ENCODE measurements at regions not wholly inside any gene's neighbourhood (a gene's known extent, or its start where the extent isn't known, plus 50 kb on each side); places are given as distances from the start of the nearest gene placed in this dataset.

GRCh38 chr7:68421712-68422111 is 1176.6 kb upstream of the AUTS2 start:
- no peak for DNase-seq
- intact Hi-C loops (cut with DNase I; ENCODE audit: low total_unique reads): no loop called here
- no peaks in the 10 kb centered on the region for H3K27me3 ChIP-seq
- H3K4me3 ChIP-seq: no peak overlapping the region
- H3K27ac ChIP-seq: peak overlapping the region; percentile 68 to 74
- no peaks in the 10 kb centered on the region for H3K9me3 ChIP-seq
- no peaks in the 10 kb centered on the region for H3K36me3 ChIP-seq
- TF ChIP-seq, protein P1, sequence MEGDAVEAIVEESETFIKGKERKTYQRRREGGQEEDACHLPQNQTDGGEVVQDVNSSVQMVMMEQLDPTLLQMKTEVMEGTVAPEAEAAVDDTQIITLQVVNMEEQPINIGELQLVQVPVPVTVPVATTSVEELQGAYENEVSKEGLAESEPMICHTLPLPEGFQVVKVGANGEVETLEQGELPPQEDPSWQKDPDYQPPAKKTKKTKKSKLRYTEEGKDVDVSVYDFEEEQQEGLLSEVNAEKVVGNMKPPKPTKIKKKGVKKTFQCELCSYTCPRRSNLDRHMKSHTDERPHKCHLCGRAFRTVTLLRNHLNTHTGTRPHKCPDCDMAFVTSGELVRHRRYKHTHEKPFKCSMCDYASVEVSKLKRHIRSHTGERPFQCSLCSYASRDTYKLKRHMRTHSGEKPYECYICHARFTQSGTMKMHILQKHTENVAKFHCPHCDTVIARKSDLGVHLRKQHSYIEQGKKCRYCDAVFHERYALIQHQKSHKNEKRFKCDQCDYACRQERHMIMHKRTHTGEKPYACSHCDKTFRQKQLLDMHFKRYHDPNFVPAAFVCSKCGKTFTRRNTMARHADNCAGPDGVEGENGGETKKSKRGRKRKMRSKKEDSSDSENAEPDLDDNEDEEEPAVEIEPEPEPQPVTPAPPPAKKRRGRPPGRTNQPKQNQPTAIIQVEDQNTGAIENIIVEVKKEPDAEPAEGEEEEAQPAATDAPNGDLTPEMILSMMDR (IDR thresholded peaks at IDR 0.05): no peak
- peaks cover 0 to 34% (median 9%) of the 10 kb centered on the region in 4 donors for H3K4me1 ChIP-seq

DNA sequence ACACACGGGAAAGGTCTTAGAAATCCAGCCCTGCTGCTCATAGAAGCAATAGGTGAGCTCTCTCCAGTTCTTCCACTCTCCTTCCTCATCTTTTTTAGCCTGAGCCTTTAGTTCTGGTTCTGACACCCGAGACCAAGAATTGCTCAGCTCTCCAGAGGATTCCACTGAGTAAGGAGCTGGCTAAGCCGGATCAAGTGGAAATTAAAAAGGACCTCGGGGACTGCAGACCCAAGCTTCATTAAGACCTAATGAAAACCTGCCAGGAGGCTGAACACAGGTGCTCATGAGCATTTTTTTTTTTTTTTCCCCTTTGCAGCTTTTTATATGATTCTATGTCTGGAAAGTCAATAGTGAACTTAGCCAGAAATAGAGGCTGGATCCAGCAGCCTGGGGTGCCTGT is 1176.0 kb upstream of the AUTS2 start:
- DNase-seq: no peak

DNA sequence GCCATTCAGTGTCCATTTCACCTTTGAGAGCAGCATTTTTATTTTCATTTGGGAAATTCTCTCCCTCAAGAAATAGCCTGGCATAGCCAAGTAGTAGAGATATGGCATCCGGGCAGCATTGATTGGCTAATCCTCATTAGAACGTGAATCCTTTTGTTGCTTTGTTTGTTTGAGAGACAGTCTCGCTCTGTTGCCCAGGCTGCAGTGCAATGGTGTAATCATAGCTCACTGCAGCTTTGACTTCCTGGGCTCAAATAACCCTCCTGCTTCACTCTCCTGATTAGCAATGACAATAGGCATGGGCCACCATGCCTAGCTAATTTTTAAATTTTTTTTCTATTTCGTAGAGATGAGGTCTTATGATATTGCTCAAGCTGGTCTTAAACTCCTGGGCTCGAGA is 1174.9 kb upstream of the AUTS2 start:
- Histone ChIP-seq H3K9me3 (no peaks in the 10 kb centered on the region), H3K4me3 (no peak overlapping the region), H3K27me3 (no peaks in the 10 kb centered on the region), H3K4me1 (peaks cover 0 to 34% (median 9%) of the 10 kb centered on the region in 4 donors), H3K27ac (no peak overlapping the region), H3K36me3 (no peaks in the 10 kb centered on the region)
- DNase-seq: no peak
- intact Hi-C loops (cut with DNase I; ENCODE audit: low total_unique reads): no loop called here
- TF ChIP-seq, protein P1 (IDR thresholded peaks at IDR 0.05): no peak

More for the DNA sequence above, 1176.0 kb upstream of the AUTS2 start:
- H3K27ac ChIP-seq: peak overlapping the region in 1 of 2 donors; percentile 26
- H3K4me3 ChIP-seq: no peak overlapping the region
- H3K9me3 ChIP-seq: no peaks in the 10 kb centered on the region
- TF ChIP-seq, protein P1 (IDR thresholded peaks at IDR 0.05): no peak
- H3K36me3 ChIP-seq: no peaks in the 10 kb centered on the region
- intact Hi-C loops (cut with DNase I; ENCODE audit: low total_unique reads): no loop called here
- no peaks in the 10 kb centered on the region for H3K27me3 ChIP-seq
- peaks cover 0 to 34% (median 9%) of the 10 kb centered on the region in 4 donors for H3K4me1 ChIP-seq

- DNase-seq: no peak
- Histone ChIP-seq H3K4me3 (no peak overlapping the region), H3K27ac (no peak overlapping the region), H3K36me3 (no peaks in the 10 kb centered on the region), H3K4me1 (peaks cover 0 to 30% (median 10%) of the 10 kb centered on the region in 4 donors), H3K27me3 (no peaks in the 10 kb centered on the region), H3K9me3 (no peaks in the 10 kb centered on the region)
- TF ChIP-seq, protein P1 (IDR thresholded peaks at IDR 0.05): no peak
- intact Hi-C loops (cut with DNase I; ENCODE audit: low total_unique reads): no loop called here
These were observed 1173.5 kb upstream of the AUTS2 start for GRCh38 chr7:68424658-68425297.

DNA sequence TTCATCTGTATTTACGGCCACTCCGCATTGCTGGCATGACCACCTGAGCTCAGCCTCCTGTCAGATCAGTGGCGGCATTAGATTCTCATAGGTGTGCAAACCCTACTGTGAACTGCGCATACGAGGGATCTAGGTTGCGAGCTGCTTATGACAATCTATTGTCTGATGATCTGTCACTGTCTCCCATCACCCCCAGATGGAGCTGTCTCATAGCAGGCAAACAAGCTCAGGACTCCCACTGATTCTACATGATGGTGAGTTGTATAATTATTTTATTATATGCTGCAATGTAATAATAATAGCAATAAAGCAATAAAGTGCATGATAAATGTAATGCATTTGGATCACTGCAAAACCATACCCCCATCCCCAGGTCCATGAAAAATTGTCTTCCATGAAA is 1172.9 kb upstream of the AUTS2 start:
- H3K4me3 ChIP-seq: no peak overlapping the region

More for the DNA sequence above, 1172.9 kb upstream of the AUTS2 start:
- no peak for DNase-seq
- Histone ChIP-seq H3K27ac (no peak overlapping the region), H3K27me3 (no peaks in the 10 kb centered on the region), H3K4me1 (peaks cover 0 to 27% (median 11%) of the 10 kb centered on the region in 4 donors), H3K9me3 (no peaks in the 10 kb centered on the region), H3K36me3 (no peaks in the 10 kb centered on the region)
- intact Hi-C loops (cut with DNase I; ENCODE audit: low total_unique reads): no loop called here
- TF ChIP-seq, protein P1 (IDR thresholded peaks at IDR 0.05): no peak
